Psoas muscle (tissue), 7 donors: ENCODE measurements at regions not wholly inside any gene's neighbourhood (a gene's known extent, or its start where the extent isn't known, plus 50 kb on each side); places are given as distances from the start of the nearest gene placed in this dataset.

Experiments used
- ATAC-seq, 4 donors: fragments of 200-7000 bp; cut with Tn5 transposase; one replicate each; pipeline ENCODE4 v1.9.1; 2020; ENCODE audit warnings: moderate library complexity in 3 of 4, mild to moderate bottlenecking in 2 of 4
- DNase-seq, 2 donors: peaks; one replicate each; pipeline ENCODE4 v3.0.0-alpha.2; 2020
- H3K27ac ChIP-seq: fragments of 200-600 bp; one replicate; pipeline ENCODE4 v1.8.0; 2022
- H3K27me3 ChIP-seq, 3 donors: fragments of 200-600 bp in 1 of 3; one replicate each; pipeline versions ENCODE4 v1.6.1 to v1.8.0; 2013 to 2022; ENCODE audit warnings: low read length in 2 of 3, mild to moderate bottlenecking in 2 of 3, moderate library complexity in 1 of 3; ENCODE audit not compliant: insufficient read depth in 3 of 3
- H3K36me3 ChIP-seq, 2 donors: fragments of 200-600 bp in 1 of 2; one replicate each; pipeline versions ENCODE4 v1.6.1 to v1.8.0; 2013 to 2022; ENCODE audit warnings: low read depth in 1 of 2, mild to moderate bottlenecking in 1 of 2, moderate library complexity in 1 of 2; ENCODE audit not compliant: insufficient read depth in 1 of 2
- H3K4me1 ChIP-seq: fragments of 200-600 bp; one replicate; pipeline ENCODE4 v1.8.0; 2022
- H3K4me3 ChIP-seq: fragments of 200-600 bp; one replicate; pipeline ENCODE4 v1.8.0; 2022; ENCODE audit warnings: mild to moderate bottlenecking
- H3K9me3 ChIP-seq: fragments of 200-600 bp; one replicate; pipeline ENCODE4 v1.8.0; 2022
- CTCF ChIP-seq: fragments of 200-600 bp; IDR thresholded peaks from one replicate; pipeline ENCODE4 v1.8.0; 2022; ENCODE audit warnings: antibody characterized with exemption
- WGBS, 3 donors: extraction: QIAGEN DNeasy Blood & Tissue Kit; methylation state at CpG; one replicate each; pipeline versions ENCODE4 v1.1.6 to v1.1.7; 2013; 5-methylcytosine and 5-hydroxymethylcytosine counted together
- intact Hi-C, 2 donors: fragments of 100-400 bp; cut with DNase I; formaldehyde crosslinking; loops; one replicate each; pipeline versions ENCODE4 v1.11.0 to v1.14.2; 2022
- donor health status: healthy with polysubstance abuse.
- donor health status: DM: no; HTN: no; CAD: no; lungs with moderate emphysema.
- donor health status: Bipolar disorder and iron deficiency.
- donor health status: healthy.
- donor health status: DM: yes; HTN: yes; CAD: no.
- donor health status: DM: no; HTN: no; CAD: no.
- donor health status: DM: yes; HTN: yes; CAD: no.

GRCh38 chr3:159417761-159418160 is 570.9 kb upstream of the IL12A start:
- no peaks in the 10 kb centered on the region for H3K27me3 ChIP-seq
- no peak for TF ChIP-seq CTCF
- no peaks in the 10 kb centered on the region for H3K9me3 ChIP-seq
- intact Hi-C loops, result loop anchor here in 1 of 2 donors (5.0 kb wide), 1 partner anchor 500 kb away; no protein-coding TSS in a partner anchor
- DNase-seq, result no peak
- no peak overlapping the region for H3K4me3 ChIP-seq
- H3K4me1 ChIP-seq, result no peaks in the 10 kb centered on the region
- no peaks in the 10 kb centered on the region for H3K36me3 ChIP-seq
- no peak overlapping the region for H3K27ac ChIP-seq
- 72 to 88% (median 75%) methylated on average over 2 of the region's 2 CpGs for WGBS, 3 donors
- ATAC-seq, result no peak

- Histone ChIP-seq H3K36me3 (no peaks in the 10 kb centered on the region), H3K27ac (no peak overlapping the region), H3K27me3 (no peaks in the 10 kb centered on the region), H3K9me3 (no peaks in the 10 kb centered on the region), H3K4me1 (no peaks in the 10 kb centered on the region), H3K4me3 (no peak overlapping the region)
- DNase-seq, result no peak
- no peak for ATAC-seq
- intact Hi-C loops, result loop anchor here in 1 of 2 donors (5.0 kb wide), 1 partner anchor 502 kb away; no protein-coding TSS in a partner anchor
- no peak for TF ChIP-seq CTCF
- WGBS, 3 donors, result 40 to 42% (median 42%) methylated on average over 4 of the region's 4 CpGs
Observed at GRCh38 chr3:159418571-159419526, 569.8 kb upstream of the IL12A start.

GRCh38 chr3:159429702-159430101 is 558.9 kb upstream of the IL12A start:
- Histone ChIP-seq H3K9me3 (no peaks in the 10 kb centered on the region), H3K4me3 (no peak overlapping the region), H3K27ac (no peak overlapping the region), H3K4me1 (no peaks in the 10 kb centered on the region), H3K27me3 (no peaks in the 10 kb centered on the region), H3K36me3 (no peaks in the 10 kb centered on the region)
- intact Hi-C loops, result no loop called here
- DNase-seq (no peak), ATAC-seq (no peak)
- 69 to 72% (median 69%) methylated on average over 2 of the region's 2 CpGs for WGBS, 3 donors
- TF ChIP-seq CTCF, result no peak

DNA sequence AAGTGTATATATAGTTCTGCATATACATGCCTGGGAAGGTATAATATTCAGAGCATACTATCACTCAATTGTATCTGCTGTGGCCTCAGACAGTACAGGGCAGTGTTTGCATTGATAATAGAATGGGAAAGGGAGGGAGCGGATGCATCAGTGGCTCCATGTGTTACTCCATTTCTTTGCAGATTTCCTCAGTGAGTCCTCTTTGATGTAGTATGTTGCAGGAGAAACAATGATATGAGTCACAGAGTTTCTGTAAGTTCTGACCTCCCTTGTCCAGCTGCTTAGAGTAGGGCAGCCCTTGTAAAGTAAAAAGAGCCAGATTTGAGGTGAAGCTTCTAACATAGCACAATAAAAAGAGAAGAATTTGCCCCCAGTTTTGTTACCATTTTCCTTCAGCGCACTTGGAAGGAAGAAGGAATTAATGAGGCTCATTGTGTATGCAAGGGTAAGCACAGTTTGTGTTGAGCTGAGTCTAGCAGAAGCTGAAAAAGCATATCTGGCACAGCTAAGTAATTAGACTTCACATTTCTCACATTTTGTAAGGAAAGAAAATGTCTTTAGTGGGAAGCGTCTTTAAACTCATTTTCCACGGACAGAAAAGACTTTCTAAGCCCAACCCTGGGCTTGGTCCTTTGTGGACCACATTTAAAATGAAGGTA is 555.8 kb upstream of the IL12A start:
- intact Hi-C loops, result no loop called here
- no peak for ATAC-seq
- TF ChIP-seq CTCF, result no peak
- Histone ChIP-seq H3K4me1 (no peaks in the 10 kb centered on the region), H3K27ac (no peak overlapping the region), H3K27me3 (no peaks in the 10 kb centered on the region), H3K4me3 (no peak overlapping the region), H3K36me3 (no peaks in the 10 kb centered on the region), H3K9me3 (no peaks in the 10 kb centered on the region)
- 82 to 85% (median 85%) methylated on average over 4 of the region's 4 CpGs for WGBS, 3 donors
- DNase-seq, result no peak
